GM21825 (cell line): ENCODE measurements at regions not wholly inside any gene's neighbourhood (a gene's known extent, or its start where the extent isn't known, plus 50 kb on each side); places are given as distances from the start of the nearest gene placed in this dataset.
"Not testable (repeated sequence)": the region's sequence is repeated elsewhere in the genome, so short reads cannot be mapped to it uniquely, and the experiment has no call there.

Experiments used
- ATAC-seq: cut with Tn5 transposase; IDR thresholded peaks from one replicate; pipeline ENCODE4 v1.9.1; 2021; ENCODE audit warnings: mild to moderate bottlenecking, moderate library complexity; ENCODE audit not compliant: unreplicated experiment

GRCh38 chr3:194189243-194189791 is 53.4 kb downstream of the HES1 start:
- ATAC-seq = no peak

- ATAC-seq = not testable (repeated sequence)
Observed at GRCh38 chr3:194191850-194192249, 55.9 kb downstream of the HES1 start.

GRCh38 chr3:194194051-194194756 is 58.3 kb downstream of the HES1 start:
- no peak for ATAC-seq

GRCh38 chr3:194194757-194195085 is 58.8 kb downstream of the HES1 start:
- no peak for ATAC-seq

GRCh38 chr3:194195611-194196010 is 59.7 kb downstream of the HES1 start:
- no peak for ATAC-seq

- no peak for ATAC-seq
Observed at GRCh38 chr3:194196876-194197275, 60.9 kb downstream of the HES1 start.

GRCh38 chr3:194197396-194197960 is 61.5 kb downstream of the HES1 start:
- ATAC-seq = no peak

GRCh38 chr3:194197981-194198695 is 62.2 kb downstream of the HES1 start:
- no peak for ATAC-seq

GRCh38 chr3:194198938-194199337 is 63.0 kb downstream of the HES1 start:
- ATAC-seq = no peak

GRCh38 chr3:194200422-194201081 is 64.6 kb downstream of the HES1 start:
- no peak for ATAC-seq

- ATAC-seq = no peak
Observed at GRCh38 chr3:194201953-194202666, 66.2 kb downstream of the HES1 start.

- ATAC-seq = no peak
Observed at GRCh38 chr3:194203482-194204041, 67.6 kb downstream of the HES1 start.

- no peak for ATAC-seq
Observed at GRCh38 chr3:194204042-194204987, 68.4 kb downstream of the HES1 start.

- no peak for ATAC-seq
Observed at GRCh38 chr3:194205675-194206133, 69.8 kb downstream of the HES1 start.

GRCh38 chr3:194206320-194206719 is 70.4 kb downstream of the HES1 start:
- ATAC-seq = no peak

GRCh38 chr3:194208709-194209108 is 72.8 kb downstream of the HES1 start:
- ATAC-seq = no peak

GRCh38 chr3:194212161-194212844 is 76.4 kb downstream of the HES1 start:
- no peak for ATAC-seq

- no peak for ATAC-seq
Observed at GRCh38 chr3:194212845-194213331, 76.9 kb downstream of the HES1 start.

- no peak for ATAC-seq
Observed at GRCh38 chr3:194215392-194215791, 79.4 kb downstream of the HES1 start.
